Aorta (tissue), 5 donors: ENCODE measurements at regions not wholly inside any gene's neighbourhood (a gene's known extent, or its start where the extent isn't known, plus 50 kb on each side); places are given as distances from the start of the nearest gene placed in this dataset.

ENCODE experiments used
- ATAC-seq: fragments of 200-7000 bp; cut with Tn5 transposase; one replicate; pipeline ENCODE4 v1.9.1; 2022; ENCODE audit warnings: moderate library complexity; ENCODE audit not compliant: low FRiP score
- DNase-seq, 2 donors: peaks; one replicate each; pipeline ENCODE4 v3.0.0-alpha.2; 2020
- H3K27ac ChIP-seq, 2 donors: one replicate each; pipeline ENCODE4 v1.5.1; 2013; ENCODE audit warnings: low read length in 2 of 2, mild to moderate bottlenecking in 2 of 2, moderate library complexity in 2 of 2, control low read depth in 1 of 2, inconsistent platforms in 1 of 2, low read depth in 1 of 2
- H3K27me3 ChIP-seq, 2 donors: one replicate each; pipeline ENCODE4 v1.6.1; 2013; ENCODE audit warnings: control low read depth in 1 of 2, low read length in 1 of 2, mild to moderate bottlenecking in 1 of 2, moderate library complexity in 1 of 2; ENCODE audit not compliant: insufficient read depth in 2 of 2, control insufficient read depth in 1 of 2
- H3K36me3 ChIP-seq, 2 donors: one replicate each; pipeline ENCODE4 v1.6.1; 2013; ENCODE audit warnings: control low read depth in 1 of 2, low read length in 1 of 2, mild to moderate bottlenecking in 1 of 2; ENCODE audit not compliant: insufficient read depth in 2 of 2, control insufficient read depth in 1 of 2
- H3K4me1 ChIP-seq, 2 donors: one replicate each; pipeline ENCODE4 v1.6.1; 2013; ENCODE audit warnings: low read length in 2 of 2, control low read depth in 1 of 2, mild to moderate bottlenecking in 1 of 2, moderate library complexity in 1 of 2; ENCODE audit not compliant: insufficient read depth in 2 of 2, control insufficient read depth in 1 of 2
- H3K4me3 ChIP-seq, 2 donors: one replicate each; pipeline ENCODE4 v1.5.1; 2013; ENCODE audit warnings: low read length in 2 of 2, control low read depth in 1 of 2, mild to moderate bottlenecking in 1 of 2
- H3K9me3 ChIP-seq: one replicate; pipeline ENCODE4 v1.6.1; 2013; ENCODE audit warnings: mild to moderate bottlenecking, low read length; ENCODE audit not compliant: control insufficient read depth
- WGBS, 2 donors: extraction: QIAGEN DNeasy Blood & Tissue Kit; methylation state at CpG; one replicate each; pipeline ENCODE4 v1.1.7; 2013; 5-methylcytosine and 5-hydroxymethylcytosine counted together
- intact Hi-C, 2 donors: fragments of 100-400 bp; cut with DNase I; formaldehyde crosslinking; loops; one replicate each; pipeline versions ENCODE4 v1.14.2 to v1.15.0; 2022
- donor health status: healthy with polysubstance abuse.
- donor health status: Bipolar disorder and iron deficiency.
- donor health status: DM: no; HTN: no; CAD: no.
- donor health status: DM: no; HTN: no; CAD: no.
- donor health status: DM: yes; HTN: yes; CAD: no.

DNA sequence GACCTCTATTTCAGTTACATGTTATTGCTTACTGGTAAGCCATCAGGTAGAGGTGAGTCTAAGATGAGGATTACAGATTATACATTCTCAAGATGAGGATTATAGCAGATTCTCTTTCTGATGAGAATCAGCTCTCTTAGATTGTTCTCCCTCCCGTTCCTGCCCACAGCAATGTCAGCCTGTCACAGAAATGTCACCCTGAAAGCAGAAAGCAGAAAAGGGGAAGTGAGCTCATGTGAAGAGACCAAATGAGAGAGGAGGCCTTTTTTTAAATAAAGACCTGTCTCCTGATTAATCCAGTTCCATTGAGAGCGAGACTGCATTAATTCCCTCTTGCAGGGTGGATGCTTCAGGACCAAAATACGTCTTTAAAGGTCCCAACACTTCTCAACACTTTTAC is 445.6 kb downstream of the KCTD12 start:
- intact Hi-C loops = no loop called here

GRCh38 chr13:76439546-76439945 is 446.7 kb downstream of the KCTD12 start:
- Histone ChIP-seq H3K27me3 (no peaks in the 10 kb centered on the region), H3K36me3 (no peaks in the 10 kb centered on the region), H3K9me3 (no peaks in the 10 kb centered on the region), H3K4me1 (no peaks in the 10 kb centered on the region), H3K27ac (no peak overlapping the region), H3K4me3 (no peak overlapping the region)
- ATAC-seq (no peak), DNase-seq (no peak)
- WGBS, 2 donors = 92 to 100% methylated on average over 2 of the region's 2 CpGs
- intact Hi-C loops = no loop called here

More for the DNA sequence above, 445.6 kb downstream of the KCTD12 start:
- WGBS, 2 donors = 88 to 93% methylated on average over 3 of the region's 3 CpGs
- no peak overlapping the region for H3K27ac ChIP-seq
- no peaks in the 10 kb centered on the region for H3K27me3 ChIP-seq
- DNase-seq (no peak), ATAC-seq (no peak)
- no peaks in the 10 kb centered on the region for H3K9me3 ChIP-seq
- H3K4me1 ChIP-seq = no peaks in the 10 kb centered on the region
- no peaks in the 10 kb centered on the region for H3K36me3 ChIP-seq
- H3K4me3 ChIP-seq = no peak overlapping the region

GRCh38 chr13:76438050-76438449 is 448.2 kb downstream of the KCTD12 start:
- no peak overlapping the region for H3K4me3 ChIP-seq
- intact Hi-C loops = no loop called here
- H3K27me3 ChIP-seq = no peaks in the 10 kb centered on the region
- H3K36me3 ChIP-seq = no peaks in the 10 kb centered on the region
- ATAC-seq (no peak), DNase-seq (no peak)
- WGBS, 2 donors = 99% methylated on average over 2 of the region's 2 CpGs
- no peak overlapping the region for H3K27ac ChIP-seq
- no peaks in the 10 kb centered on the region for H3K9me3 ChIP-seq
- H3K4me1 ChIP-seq = no peaks in the 10 kb centered on the region

DNA sequence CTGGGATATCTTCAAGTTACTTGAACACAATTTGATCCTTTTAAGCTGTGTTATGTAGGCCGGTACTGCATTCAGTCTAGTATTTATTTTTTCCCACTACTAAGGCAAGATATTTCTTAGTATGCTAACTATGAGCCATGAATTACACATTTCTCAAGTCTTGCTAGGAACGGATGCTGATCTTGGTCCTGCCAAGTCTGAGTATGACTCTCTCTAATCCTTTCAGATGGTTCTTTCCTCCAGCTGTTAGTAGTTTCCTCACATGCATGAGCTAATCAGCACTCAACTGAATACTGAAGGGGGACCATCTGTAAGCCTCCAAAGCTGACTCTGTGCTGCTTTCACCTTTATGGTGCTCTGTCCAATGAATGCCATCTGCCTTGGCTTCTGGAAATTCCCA is 460.3 kb downstream of the KCTD12 start:
- no peaks in the 10 kb centered on the region for H3K36me3 ChIP-seq
- H3K4me1 ChIP-seq = peaks cover 2% of the 10 kb centered on the region in 2 donors
- no peaks in the 10 kb centered on the region for H3K27me3 ChIP-seq
- H3K4me3 ChIP-seq = no peak overlapping the region
- H3K27ac ChIP-seq = no peak overlapping the region
- H3K9me3 ChIP-seq = no peaks in the 10 kb centered on the region
- no peak for DNase-seq
- intact Hi-C loops = no loop called here
- ATAC-seq = peak; percentile 78
- WGBS, 2 donors = 2 to 5% methylated on average over 2 of the region's 2 CpGs

DNA sequence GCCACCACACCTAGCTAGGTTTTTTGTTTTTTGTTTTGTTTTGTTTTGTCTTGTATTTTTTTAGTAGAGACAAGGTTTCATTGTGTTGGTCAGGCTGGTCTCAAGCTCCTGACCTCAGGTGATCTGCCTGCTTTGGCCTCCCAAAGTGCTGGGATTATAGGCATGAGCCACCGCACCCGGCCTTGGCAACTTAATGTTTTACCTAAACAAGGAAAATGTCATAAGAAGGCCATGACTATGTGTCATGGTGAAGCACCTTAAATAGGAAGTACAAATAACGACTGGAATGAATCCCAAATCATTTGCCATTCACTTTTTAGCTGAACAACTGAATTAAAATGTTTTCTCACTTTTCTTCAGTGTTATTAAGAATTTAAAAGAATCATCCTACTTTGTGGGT is 465.2 kb downstream of the KCTD12 start:
- 64 to 83% methylated on average over 3 of the region's 3 CpGs for WGBS, 2 donors
- Histone ChIP-seq H3K36me3 (no peaks in the 10 kb centered on the region), H3K4me1 (peaks cover 0 to 2% of the 10 kb centered on the region in 2 donors), H3K27ac (no peak overlapping the region), H3K9me3 (no peaks in the 10 kb centered on the region), H3K27me3 (no peaks in the 10 kb centered on the region), H3K4me3 (no peak overlapping the region)
- DNase-seq = no peak
- intact Hi-C loops = no loop called here
- ATAC-seq = no peak

DNA sequence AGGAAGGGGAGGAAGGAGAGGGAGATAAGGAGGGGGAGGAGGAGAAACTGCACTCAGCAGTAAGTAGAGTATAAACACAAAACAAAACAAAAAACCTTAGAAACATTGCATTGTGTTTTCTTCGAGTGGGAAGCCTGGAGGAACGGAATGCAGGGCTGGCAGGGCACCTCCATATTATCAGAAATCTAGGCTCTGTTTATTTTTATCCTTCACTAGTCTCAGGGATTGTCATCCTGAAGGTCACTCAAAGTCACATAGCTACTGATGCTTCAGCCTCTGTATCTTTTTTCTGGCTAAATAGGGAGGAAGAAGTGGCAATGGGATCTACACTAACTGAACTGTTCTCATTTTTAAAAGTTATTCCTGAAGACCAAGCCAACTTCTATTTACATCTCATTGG is 467.8 kb downstream of the KCTD12 start:
- intact Hi-C loops = no loop called here
- Histone ChIP-seq H3K9me3 (no peaks in the 10 kb centered on the region), H3K27me3 (no peaks in the 10 kb centered on the region), H3K4me1 (no peaks in the 10 kb centered on the region), H3K4me3 (no peak overlapping the region), H3K27ac (no peak overlapping the region), H3K36me3 (no peaks in the 10 kb centered on the region)
- WGBS, 2 donors = 45 to 68% methylated on average over 2 of the region's 2 CpGs
- no peak for ATAC-seq
- DNase-seq = no peak

DNA sequence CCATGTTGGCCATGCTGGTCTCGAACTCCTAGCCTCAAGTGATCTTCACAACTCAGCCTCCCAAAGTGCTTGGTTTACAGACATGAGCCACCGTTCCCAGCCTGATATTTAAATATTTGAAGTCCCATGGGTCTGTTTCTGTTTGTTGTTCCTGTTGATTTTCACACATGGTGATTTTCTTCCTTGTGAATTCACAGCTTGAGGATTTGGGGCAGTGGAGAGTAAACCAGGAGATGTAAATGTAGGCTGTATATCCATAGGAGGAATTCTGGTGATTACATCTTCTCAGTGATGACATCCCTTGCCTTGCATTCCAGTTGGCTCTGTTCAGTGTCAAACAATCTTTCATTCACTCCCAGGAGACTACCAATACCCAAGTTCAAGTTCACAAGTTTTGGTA is 471.9 kb downstream of the KCTD12 start:
- intact Hi-C loops = no loop called here
- H3K4me3 ChIP-seq = no peak overlapping the region
- 71 to 75% methylated on average over 2 of the region's 2 CpGs for WGBS, 2 donors
- no peak overlapping the region for H3K27ac ChIP-seq
- H3K9me3 ChIP-seq = no peaks in the 10 kb centered on the region
- no peaks in the 10 kb centered on the region for H3K36me3 ChIP-seq
- ATAC-seq (no peak), DNase-seq (no peak)
- no peaks in the 10 kb centered on the region for H3K4me1 ChIP-seq
- no peaks in the 10 kb centered on the region for H3K27me3 ChIP-seq

- Histone ChIP-seq H3K9me3 (no peaks in the 10 kb centered on the region), H3K27ac (no peak overlapping the region), H3K27me3 (no peaks in the 10 kb centered on the region), H3K4me3 (no peak overlapping the region), H3K4me1 (no peaks in the 10 kb centered on the region), H3K36me3 (no peaks in the 10 kb centered on the region)
- ATAC-seq (no peak), DNase-seq (no peak)
- intact Hi-C loops = no loop called here
Measured at GRCh38 chr13:76406243-76406642, 480.0 kb downstream of the KCTD12 start.

- DNase-seq = no peak
- H3K27me3 ChIP-seq = no peaks in the 10 kb centered on the region
Measured at GRCh38 chr13:76398425-76398824, 487.8 kb downstream of the KCTD12 start.

More at GRCh38 chr13:76398425-76398824, 487.8 kb downstream of the KCTD12 start:
- no peak overlapping the region for H3K27ac ChIP-seq
- no peaks in the 10 kb centered on the region for H3K9me3 ChIP-seq
- intact Hi-C loops = no loop called here
- H3K4me3 ChIP-seq = no peak overlapping the region
- WGBS, 2 donors = 82 to 88% methylated on average over 1 of the region's 1 CpG
- ATAC-seq = no peak
- H3K36me3 ChIP-seq = no peaks in the 10 kb centered on the region
- H3K4me1 ChIP-seq = no peaks in the 10 kb centered on the region
